H9 (cell line): ENCODE measurements at regions not wholly inside any gene's neighbourhood (a gene's known extent, or its start where the extent isn't known, plus 50 kb on each side); places are given as distances from the start of the nearest gene placed in this dataset.

Experiments
- DNase-seq: peaks from one replicate; pipeline ENCODE4 v3.0.0-alpha.2; 2017
- H2AFZ ChIP-seq: one replicate; pipeline ENCODE4 v1.6.1; 2013; ENCODE audit warnings: mild to moderate bottlenecking, low read length, control low read depth, moderate library complexity
- H2AK5ac ChIP-seq: 2 replicates; pipeline ENCODE4 v1.6.1; 2013; ENCODE audit warnings: low read length, control low read depth, mixed read lengths; ENCODE audit not compliant: insufficient read length
- H2BK120ac ChIP-seq: one replicate; pipeline ENCODE4 v1.6.1; 2013; ENCODE audit warnings: low read depth, mild to moderate bottlenecking, low read length, control low read depth, inconsistent platforms; ENCODE audit not compliant: poor library complexity, severe bottlenecking
- H2BK12ac ChIP-seq: 2 replicates; pipeline ENCODE4 v1.6.1; 2013; ENCODE audit warnings: low read length, control low read depth, mixed read lengths, low read depth; ENCODE audit not compliant: insufficient read length
- H2BK15ac ChIP-seq: 2 replicates; pipeline ENCODE4 v1.6.1; 2013; ENCODE audit warnings: low read depth, low read length, control low read depth
- H2BK20ac ChIP-seq: one replicate; pipeline ENCODE4 v1.6.1; 2013; ENCODE audit warnings: low read depth, mild to moderate bottlenecking, low read length, control low read depth, inconsistent platforms; ENCODE audit not compliant: poor library complexity, severe bottlenecking
- H2BK5ac ChIP-seq: 2 replicates; pipeline ENCODE4 v1.6.1; 2013; ENCODE audit warnings: low read length, control low read depth, mixed read lengths; ENCODE audit not compliant: insufficient read length
- H3K14ac ChIP-seq: 2 replicates; pipeline ENCODE4 v1.6.1; 2013; ENCODE audit warnings: low read length, control low read depth; ENCODE audit not compliant: insufficient read depth
- H3K18ac ChIP-seq: 2 replicates; pipeline ENCODE4 v1.6.1; 2013; ENCODE audit warnings: low read depth, mild to moderate bottlenecking, mixed read lengths, low read length, control low read depth; ENCODE audit not compliant: insufficient read length
- H3K23ac ChIP-seq: 2 replicates; pipeline ENCODE4 v1.6.1; 2013; ENCODE audit warnings: low read length, control low read depth, mixed read lengths, low read depth; ENCODE audit not compliant: insufficient read length
- H3K23me2 ChIP-seq: 2 replicates; pipeline ENCODE4 v1.6.1; 2013; ENCODE audit warnings: low read depth, mild to moderate bottlenecking, mixed read lengths, low read length, control low read depth; ENCODE audit not compliant: insufficient read length, poor library complexity, severe bottlenecking
- H3K27ac ChIP-seq: 2 replicates; pipeline ENCODE4 v1.5.1; 2013; ENCODE audit warnings: low read length, control low read depth, mixed read lengths, low read depth; ENCODE audit not compliant: insufficient read length
- H3K27me3 ChIP-seq: 2 replicates; pipeline ENCODE4 v1.6.1; 2013; ENCODE audit warnings: low read length, control low read depth, inconsistent platforms; ENCODE audit not compliant: insufficient read depth
- H3K4ac ChIP-seq: 2 replicates; pipeline ENCODE4 v1.6.1; 2013; ENCODE audit warnings: low read depth, mild to moderate bottlenecking, control low read depth, inconsistent platforms, low read length, moderate library complexity
- H3K4me1 ChIP-seq: 2 replicates; pipeline ENCODE4 v1.6.1; 2013; ENCODE audit warnings: low read length, control low read depth, inconsistent platforms; ENCODE audit not compliant: insufficient read depth
- H3K4me2 ChIP-seq: 2 replicates; pipeline ENCODE4 v1.6.1; 2013; ENCODE audit warnings: low read length, control low read depth, mixed read lengths; ENCODE audit not compliant: insufficient read length, insufficient read depth
- H3K56ac ChIP-seq: 2 replicates; pipeline ENCODE4 v1.6.1; 2013; ENCODE audit warnings: low read depth, mild to moderate bottlenecking, mixed read lengths, low read length, control low read depth; ENCODE audit not compliant: insufficient read length
- H3K79me1 ChIP-seq: 2 replicates; pipeline ENCODE4 v1.6.1; 2013; ENCODE audit warnings: low read depth, mild to moderate bottlenecking, moderate library complexity, low read length, control low read depth, inconsistent platforms; ENCODE audit not compliant: insufficient read depth, poor library complexity, severe bottlenecking
- H3K79me2 ChIP-seq: 2 replicates; pipeline ENCODE4 v1.6.1; 2013; ENCODE audit warnings: low read length, control low read depth, inconsistent platforms; ENCODE audit not compliant: insufficient read depth
- H3K9ac ChIP-seq: 2 replicates; pipeline ENCODE4 v1.6.1; 2013; ENCODE audit warnings: low read length, control low read depth, mixed read lengths; ENCODE audit not compliant: insufficient read length; ENCODE audit errors: extremely low read depth
- H3K9me3 ChIP-seq: one replicate; pipeline ENCODE4 v1.6.1; 2013; ENCODE audit warnings: low read depth, low read length, inconsistent platforms; ENCODE audit not compliant: control insufficient read depth
- H3T11ph ChIP-seq: one replicate; pipeline ENCODE4 v1.6.1; 2013; ENCODE audit warnings: mild to moderate bottlenecking, low read length, control low read depth, inconsistent platforms
- H4K20me1 ChIP-seq: one replicate; pipeline ENCODE4 v1.6.1; 2013; ENCODE audit not compliant: control insufficient read depth, insufficient read length, insufficient read depth
- H4K5ac ChIP-seq: 2 replicates; pipeline ENCODE4 v1.6.1; 2013; ENCODE audit warnings: low read depth, mild to moderate bottlenecking, mixed read lengths, low read length, control low read depth; ENCODE audit not compliant: insufficient read length
- H4K8ac ChIP-seq: replicated peaks from 2 replicates; pipeline ENCODE4 v1.6.1; 2013; ENCODE audit warnings: low read length, control low read depth, mixed read lengths, low read depth; ENCODE audit not compliant: insufficient read length
- H4K91ac ChIP-seq: 2 replicates; pipeline ENCODE4 v1.6.1; 2013; ENCODE audit warnings: low read depth, mild to moderate bottlenecking, moderate library complexity, mixed read lengths, low read length, control low read depth; ENCODE audit not compliant: insufficient read length
- H3K27ac Mint-ChIP-seq, 3 experiments: 2 replicates in 2 of 3; 3 replicates in 1 of 3; pipeline ENCODE4 v1.8.0; 2020 to 2021; ENCODE audit warnings: mixed read lengths in 3 of 3, mild to moderate bottlenecking in 1 of 3, moderate library complexity in 1 of 3
- H3K27me3 Mint-ChIP-seq: 2 replicates; pipeline ENCODE4 v1.8.0; 2021; ENCODE audit warnings: low read depth, mild to moderate bottlenecking, moderate library complexity, mixed read lengths
- H3K36me3 Mint-ChIP-seq, 3 experiments: 2 replicates in 2 of 3; 3 replicates in 1 of 3; pipeline ENCODE4 v1.8.0; 2020 to 2021; ENCODE audit warnings: low read depth in 3 of 3, mixed read lengths in 3 of 3; ENCODE audit not compliant: insufficient read depth in 1 of 3
- H3K4me1 Mint-ChIP-seq, 2 experiments: 2 replicates each; pipeline ENCODE4 v1.8.0; 2020; ENCODE audit warnings: mixed read lengths in 2 of 2
- H3K4me3 Mint-ChIP-seq, 2 experiments: 2 replicates in 1 of 2; 3 replicates in 1 of 2; pipeline ENCODE4 v1.8.0; 2020 to 2021; ENCODE audit warnings: mild to moderate bottlenecking in 2 of 2, mixed read lengths in 2 of 2, moderate library complexity in 1 of 2
- H3K9me3 Mint-ChIP-seq, 2 experiments: 2 replicates in 1 of 2; 3 replicates in 1 of 2; pipeline ENCODE4 v1.8.0; 2020; ENCODE audit warnings: mild to moderate bottlenecking in 2 of 2, mixed read lengths in 2 of 2, moderate library complexity in 1 of 2
- WGBS: extraction: QIAGEN DNeasy Blood & Tissue Kit; methylation state at CpG from one replicate; pipeline ENCODE4 v1.1.7; 2013; ENCODE audit warnings: missing lambda C conversion rate, low lambda C conversion rate, mixed read lengths; ENCODE audit not compliant: insufficient read length; ENCODE audit errors: extremely low coverage; 5-methylcytosine and 5-hydroxymethylcytosine counted together
- TF ChIP-seq, protein P1 (sequence below): fragments of 200-600 bp; sonication (generic); conservative IDR thresholded peaks from 3 replicates; pipeline ENCODE4 v1.8.0; 2021; ENCODE audit warnings: antibody characterized with exemption, mild to moderate bottlenecking

DNA sequence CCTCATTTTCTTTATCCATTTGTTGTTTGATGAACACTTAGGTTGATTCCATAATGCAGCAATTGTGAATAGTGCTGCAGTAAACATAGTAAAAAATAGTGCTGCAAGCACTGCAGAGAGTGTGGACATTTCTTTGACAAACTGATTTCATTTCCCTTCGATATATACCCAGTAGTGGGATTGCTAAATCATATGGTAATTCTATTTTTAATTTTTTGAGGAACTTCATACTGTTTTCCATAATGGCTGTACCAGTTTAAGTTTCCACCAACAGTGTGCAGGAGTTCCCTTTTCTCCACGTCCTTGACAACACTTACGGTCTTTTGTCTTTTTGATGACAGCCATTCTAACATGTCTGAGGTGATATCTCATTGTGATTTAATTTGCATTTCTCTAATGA, 138.2 kb upstream of the PLPPR1 start:
- no peak overlapping the region for H2BK15ac ChIP-seq
- no peak overlapping the region for H3K18ac ChIP-seq
- no peak overlapping the region for H2AK5ac ChIP-seq
- no peak overlapping the region for H3K27ac Mint-ChIP-seq
- H2BK20ac ChIP-seq: no peak overlapping the region
- H3K4me1 Mint-ChIP-seq: peaks cover 0 to 2% of the 10 kb centered on the region in 2 experiments; a peak in 1 of 4 replicates
- H4K91ac ChIP-seq: no peak overlapping the region
- H3K9me3 Mint-ChIP-seq: no peaks in the 10 kb centered on the region; a peak in 1 of 5 replicates
- H3K79me1 ChIP-seq: no peaks in the 10 kb centered on the region
- no peaks in the 10 kb centered on the region for H3K9me3 ChIP-seq
- H2BK12ac ChIP-seq: no peak overlapping the region
- no peaks in the 10 kb centered on the region; a peak in 1 of 7 replicates for H3K36me3 Mint-ChIP-seq
- H3K14ac ChIP-seq: no peak overlapping the region
- no peaks in the 10 kb centered on the region for H3K79me2 ChIP-seq
- H2AFZ ChIP-seq: no peak overlapping the region
- no peak overlapping the region for H3K23ac ChIP-seq
- H4K5ac ChIP-seq: no peak overlapping the region
- H3K56ac ChIP-seq: no peak overlapping the region
- H3K4me2 ChIP-seq: no peak overlapping the region
- H3K23me2 ChIP-seq: no peaks in the 10 kb centered on the region
- H2BK120ac ChIP-seq: no peak overlapping the region
- H3K27me3 ChIP-seq: no peaks in the 10 kb centered on the region
- no peak overlapping the region for H3K4ac ChIP-seq
- H3K4me1 ChIP-seq: no peaks in the 10 kb centered on the region
- no peak overlapping the region for H3K27ac ChIP-seq
- no peak overlapping the region for H3T11ph ChIP-seq
- H4K8ac ChIP-seq: no peak overlapping the region
- TF ChIP-seq, protein P1, sequence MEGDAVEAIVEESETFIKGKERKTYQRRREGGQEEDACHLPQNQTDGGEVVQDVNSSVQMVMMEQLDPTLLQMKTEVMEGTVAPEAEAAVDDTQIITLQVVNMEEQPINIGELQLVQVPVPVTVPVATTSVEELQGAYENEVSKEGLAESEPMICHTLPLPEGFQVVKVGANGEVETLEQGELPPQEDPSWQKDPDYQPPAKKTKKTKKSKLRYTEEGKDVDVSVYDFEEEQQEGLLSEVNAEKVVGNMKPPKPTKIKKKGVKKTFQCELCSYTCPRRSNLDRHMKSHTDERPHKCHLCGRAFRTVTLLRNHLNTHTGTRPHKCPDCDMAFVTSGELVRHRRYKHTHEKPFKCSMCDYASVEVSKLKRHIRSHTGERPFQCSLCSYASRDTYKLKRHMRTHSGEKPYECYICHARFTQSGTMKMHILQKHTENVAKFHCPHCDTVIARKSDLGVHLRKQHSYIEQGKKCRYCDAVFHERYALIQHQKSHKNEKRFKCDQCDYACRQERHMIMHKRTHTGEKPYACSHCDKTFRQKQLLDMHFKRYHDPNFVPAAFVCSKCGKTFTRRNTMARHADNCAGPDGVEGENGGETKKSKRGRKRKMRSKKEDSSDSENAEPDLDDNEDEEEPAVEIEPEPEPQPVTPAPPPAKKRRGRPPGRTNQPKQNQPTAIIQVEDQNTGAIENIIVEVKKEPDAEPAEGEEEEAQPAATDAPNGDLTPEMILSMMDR: no peak
- no peak overlapping the region for H3K4me3 Mint-ChIP-seq
- no peak overlapping the region for H3K9ac ChIP-seq
- no CpG with 5 or more reads among the region's 3 CpGs for WGBS
- no peak overlapping the region for H2BK5ac ChIP-seq
- no peaks in the 10 kb centered on the region for H3K27me3 Mint-ChIP-seq
- no peak for DNase-seq
- no peaks in the 10 kb centered on the region for H4K20me1 ChIP-seq
